ENCODE measurements at regions not wholly inside any gene's neighbourhood (a gene's known extent, or its start where the extent isn't known, plus 50 kb on each side); places are given as distances from the start of the nearest gene placed in this dataset.

- TF ChIP-seq, protein P1, sequence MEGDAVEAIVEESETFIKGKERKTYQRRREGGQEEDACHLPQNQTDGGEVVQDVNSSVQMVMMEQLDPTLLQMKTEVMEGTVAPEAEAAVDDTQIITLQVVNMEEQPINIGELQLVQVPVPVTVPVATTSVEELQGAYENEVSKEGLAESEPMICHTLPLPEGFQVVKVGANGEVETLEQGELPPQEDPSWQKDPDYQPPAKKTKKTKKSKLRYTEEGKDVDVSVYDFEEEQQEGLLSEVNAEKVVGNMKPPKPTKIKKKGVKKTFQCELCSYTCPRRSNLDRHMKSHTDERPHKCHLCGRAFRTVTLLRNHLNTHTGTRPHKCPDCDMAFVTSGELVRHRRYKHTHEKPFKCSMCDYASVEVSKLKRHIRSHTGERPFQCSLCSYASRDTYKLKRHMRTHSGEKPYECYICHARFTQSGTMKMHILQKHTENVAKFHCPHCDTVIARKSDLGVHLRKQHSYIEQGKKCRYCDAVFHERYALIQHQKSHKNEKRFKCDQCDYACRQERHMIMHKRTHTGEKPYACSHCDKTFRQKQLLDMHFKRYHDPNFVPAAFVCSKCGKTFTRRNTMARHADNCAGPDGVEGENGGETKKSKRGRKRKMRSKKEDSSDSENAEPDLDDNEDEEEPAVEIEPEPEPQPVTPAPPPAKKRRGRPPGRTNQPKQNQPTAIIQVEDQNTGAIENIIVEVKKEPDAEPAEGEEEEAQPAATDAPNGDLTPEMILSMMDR (IDR thresholded peaks at IDR 0.05): no peak
- TF ChIP-seq EZH2 (IDR thresholded peaks at IDR 0.05): no peak
These were observed 1226.7 kb upstream of the LRRN3 start for GRCh38 chr7:109864230-109864629.

Measured in neural progenitor cell (in vitro differentiated cells).